NCI-H82 (cell line): ENCODE measurements at regions not wholly inside any gene's neighbourhood (a gene's known extent, or its start where the extent isn't known, plus 50 kb on each side); places are given as distances from the start of the nearest gene placed in this dataset.
"Not testable (repeated sequence)": the region's sequence is repeated elsewhere in the genome, so short reads cannot be mapped to it uniquely, and the experiment has no call there.

Source experiments
- DNase-seq: peaks from one replicate; lab custom pipeline; 2025; lab: John Stamatoyannopoulos, UW

- no peak for DNase-seq
These were observed 147.5 kb downstream of the NFKBIZ start for GRCh38 chr3:101996832-101997231.

- peak; percentile 31 for DNase-seq
These were observed 149.1 kb downstream of the NFKBIZ start for GRCh38 chr3:101998256-101998926.

GRCh38 chr3:101999177-101999779 is 150.0 kb downstream of the NFKBIZ start:
- no peak for DNase-seq

GRCh38 chr3:102000620-102001209 is 151.4 kb downstream of the NFKBIZ start:
- DNase-seq: no peak

DNA sequence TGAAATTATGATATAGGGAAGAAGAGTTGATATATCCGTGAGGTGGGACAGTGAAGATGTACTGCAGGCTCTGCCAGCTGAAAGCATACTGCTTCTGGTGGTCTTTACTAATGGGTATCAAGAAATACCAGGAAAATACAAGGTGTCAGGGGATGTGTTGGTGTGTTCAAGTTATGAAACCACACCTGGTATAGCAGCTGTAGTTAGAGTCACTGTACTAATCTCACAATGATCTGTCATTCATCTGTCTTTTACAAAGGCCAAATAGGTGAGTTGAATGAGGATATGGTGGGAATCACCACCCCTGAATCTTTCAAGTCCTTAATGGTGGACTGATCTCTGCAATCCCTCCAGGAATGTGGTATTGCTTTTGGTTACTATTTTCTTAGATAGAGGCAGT is 152.7 kb downstream of the NFKBIZ start:
- no peak for DNase-seq

- DNase-seq: no peak
These were observed 155.2 kb downstream of the NFKBIZ start for GRCh38 chr3:102004561-102004960.

DNA sequence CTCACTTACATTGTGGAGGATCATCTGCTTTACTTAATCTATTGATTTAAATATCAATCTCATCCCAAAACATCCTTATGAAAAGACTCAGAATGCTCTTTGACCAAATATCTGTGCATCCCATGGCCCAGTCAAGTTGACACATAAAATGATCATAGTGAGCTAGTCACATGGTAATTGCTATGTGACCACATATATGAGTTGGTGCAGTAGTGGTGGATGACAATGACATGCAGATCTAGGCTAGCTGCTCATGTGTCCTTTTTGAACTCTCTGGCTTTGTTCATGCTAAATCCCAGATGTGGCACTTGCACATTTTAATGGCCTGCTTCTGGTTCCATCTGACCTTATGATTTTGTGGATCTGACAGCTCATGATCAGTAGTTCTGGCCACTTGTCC is 156.2 kb downstream of the NFKBIZ start:
- DNase-seq: no peak

- DNase-seq: no peak
These were observed 157.6 kb downstream of the NFKBIZ start for GRCh38 chr3:102006812-102007485.

DNA sequence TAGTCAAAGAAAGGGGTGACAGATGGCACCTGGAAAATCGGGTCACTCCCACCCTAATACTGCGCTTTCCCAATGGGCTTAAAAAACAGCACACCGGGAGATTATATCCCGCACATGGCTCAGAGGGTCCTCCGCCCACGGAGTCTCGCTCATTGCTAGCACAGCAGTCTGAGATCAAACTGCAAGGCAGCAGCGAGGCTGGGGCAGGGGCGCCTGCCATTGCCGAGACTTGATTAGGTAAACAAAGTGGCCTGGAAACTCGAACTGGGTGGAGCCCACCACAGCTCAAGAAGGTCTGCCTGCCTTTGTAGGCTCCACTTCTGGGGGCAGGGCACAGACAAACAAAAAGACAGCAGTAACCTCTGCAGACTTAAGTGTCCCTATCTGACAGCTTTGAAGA is 159.1 kb downstream of the NFKBIZ start:
- DNase-seq: not testable (repeated sequence)

- peak; percentile 32 for DNase-seq
These were observed 167.1 kb downstream of the NFKBIZ start for GRCh38 chr3:102016417-102016816.

DNA sequence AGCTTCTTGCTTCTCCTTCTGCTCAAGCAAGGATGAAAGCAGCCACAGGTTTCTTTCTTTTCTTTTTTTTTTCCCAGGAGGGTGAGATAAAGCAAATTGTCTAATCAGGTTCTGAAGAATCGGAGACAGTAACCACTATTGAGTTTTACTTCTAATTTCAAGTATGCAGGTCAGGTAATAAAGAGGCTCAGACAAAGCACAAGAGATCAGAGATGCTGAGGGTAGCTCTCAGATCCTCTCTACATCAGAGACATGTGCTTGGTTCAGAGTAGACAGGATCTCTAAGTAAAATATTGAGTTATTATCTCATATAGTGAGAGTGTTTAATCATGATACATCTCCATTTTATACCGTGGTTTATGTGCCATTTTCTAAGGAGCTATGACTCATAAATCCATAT is 168.5 kb downstream of the NFKBIZ start:
- no peak for DNase-seq

DNA sequence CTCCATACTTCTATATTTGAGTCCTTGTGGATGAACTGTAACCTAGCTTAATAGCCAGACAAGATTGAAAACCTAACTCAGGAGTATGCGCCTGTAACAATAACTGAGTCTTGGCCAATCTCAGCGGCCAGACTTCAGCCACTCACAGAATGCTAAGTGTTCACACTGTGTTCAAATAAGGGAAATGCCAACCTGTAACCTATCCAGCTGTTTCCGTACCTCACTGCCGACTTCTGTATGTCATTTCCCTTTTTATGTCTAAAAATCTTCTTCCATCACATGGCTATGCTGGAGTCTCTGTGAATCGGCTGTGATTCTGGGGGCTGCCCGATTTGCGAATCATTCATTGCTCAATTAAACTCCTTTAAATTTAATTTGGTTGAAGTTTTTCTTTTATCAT is 169.2 kb downstream of the NFKBIZ start:
- DNase-seq: no peak

DNA sequence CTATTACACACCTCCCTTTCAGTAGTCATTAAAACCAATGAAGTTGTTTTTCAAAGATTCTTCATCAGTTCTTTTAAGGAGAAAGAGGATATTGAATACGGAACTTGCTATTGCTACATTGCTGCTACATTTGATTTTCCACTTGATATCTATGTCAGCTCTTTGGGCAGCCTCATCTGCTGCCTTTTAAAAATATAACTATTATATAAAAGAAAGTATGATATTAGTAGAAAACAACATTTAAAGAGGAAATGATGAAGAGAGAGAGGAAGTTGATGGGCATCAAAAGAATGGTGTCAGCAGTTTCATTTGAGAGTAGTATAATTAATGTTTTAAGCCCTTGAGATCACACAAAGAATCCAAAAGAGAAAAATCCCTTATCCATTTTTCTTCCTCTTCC is 171.4 kb downstream of the NFKBIZ start:
- no peak for DNase-seq

- no peak for DNase-seq
These were observed 175.1 kb downstream of the NFKBIZ start for GRCh38 chr3:102024270-102024904.

GRCh38 chr3:102025606-102026270 is 176.4 kb downstream of the NFKBIZ start:
- no peak for DNase-seq

- DNase-seq: no peak
These were observed 177.3 kb downstream of the NFKBIZ start for GRCh38 chr3:102026656-102027055.

GRCh38 chr3:102030661-102031060 is 181.3 kb downstream of the NFKBIZ start:
- DNase-seq: no peak

- DNase-seq: no peak
These were observed 182.5 kb downstream of the NFKBIZ start for GRCh38 chr3:102031834-102032233.

- no peak for DNase-seq
These were observed 183.4 kb downstream of the NFKBIZ start for GRCh38 chr3:102032491-102033383.

DNA sequence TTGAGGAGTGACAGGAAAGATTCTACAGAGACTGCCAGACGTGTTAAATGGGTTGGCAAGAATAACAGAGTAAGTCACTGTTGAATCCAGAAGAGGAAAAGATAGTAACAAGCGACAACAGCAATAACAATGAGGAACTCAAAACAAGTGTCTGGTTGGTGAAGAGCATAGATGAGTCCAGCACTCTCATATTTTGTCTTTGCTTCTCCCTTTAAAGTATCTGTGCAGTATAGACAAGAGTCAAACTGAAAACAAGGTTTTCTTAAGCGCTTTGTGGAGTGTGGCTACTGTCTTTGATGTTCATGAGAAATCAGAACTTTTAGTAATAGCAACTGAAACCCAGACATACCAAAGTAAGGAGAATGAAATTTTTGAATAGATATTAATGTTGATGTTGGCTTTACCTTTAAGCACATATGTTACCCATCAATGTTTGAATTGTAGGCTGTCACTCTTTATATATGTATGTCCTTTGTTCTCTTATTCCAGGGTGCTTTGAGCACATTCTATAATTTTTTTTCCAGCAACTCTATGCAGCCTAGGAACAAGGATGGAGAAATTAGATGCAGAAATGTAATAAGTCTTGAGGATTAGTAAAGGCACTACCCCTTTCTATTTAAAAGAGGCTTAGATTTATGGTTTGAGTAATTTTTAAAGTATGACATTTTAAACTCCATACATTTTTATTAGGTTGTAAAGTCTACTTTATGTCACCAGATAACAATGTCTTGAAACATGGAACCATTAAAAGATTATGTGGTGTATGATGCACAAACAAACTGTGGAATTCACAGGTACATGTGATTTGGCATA is 185.5 kb downstream of the NFKBIZ start:
- no peak for DNase-seq
